DND-41 (cell line): ENCODE measurements at regions not wholly inside any gene's neighbourhood (a gene's known extent, or its start where the extent isn't known, plus 50 kb on each side); places are given as distances from the start of the nearest gene placed in this dataset.
A peak's percentile ranks its signal among the peaks of the same experiment; 100 is the strongest.

Experiments
- ATAC-seq: fragments of 200-7000 bp; cut with Tn5 transposase; 3 replicates; pipeline ENCODE4 v1.9.1; 2021; ENCODE audit warnings: low read depth; ENCODE audit not compliant: insufficient read depth
- DNase-seq: peaks from one replicate; pipeline ENCODE4 v3.0.0-alpha.2; 2020
- H2AFZ ChIP-seq: 2 replicates; pipeline ENCODE4 v1.6.0; 2012; ENCODE audit warnings: low read depth, low read length
- H3K27ac ChIP-seq: 2 replicates; pipeline ENCODE4 v1.5.1; 2012; ENCODE audit warnings: low read length, inconsistent platforms
- H3K27me3 ChIP-seq: fragments of 200-600 bp; sonication (generic); 2 replicates; pipeline ENCODE4 v1.6.0; 2012; ENCODE audit warnings: low read length, mild to moderate bottlenecking, inconsistent platforms; ENCODE audit not compliant: insufficient read depth, poor library complexity
- H3K36me3 ChIP-seq: 2 replicates; pipeline ENCODE4 v1.5.1; 2012; ENCODE audit warnings: low read length, inconsistent platforms; ENCODE audit not compliant: insufficient read depth
- H3K4me1 ChIP-seq: 2 replicates; pipeline ENCODE4 v1.5.1; 2012; ENCODE audit warnings: mild to moderate bottlenecking, low read length; ENCODE audit not compliant: insufficient read depth
- H3K4me2 ChIP-seq: 2 replicates; pipeline ENCODE4 v1.6.0; 2012; ENCODE audit warnings: mild to moderate bottlenecking, moderate library complexity, low read length, inconsistent platforms; ENCODE audit not compliant: insufficient read depth
- H3K4me3 ChIP-seq, 2 experiments: fragments of 200-600 bp in 1 of 2; shearing (Covaris generic) in 1 of 2; 2 replicates each; pipeline ENCODE4 v1.5.1; 2012 to 2016; ENCODE audit warnings: inconsistent platforms in 2 of 2, low read length in 2 of 2, mild to moderate bottlenecking in 2 of 2, low read depth in 1 of 2, moderate library complexity in 1 of 2
- H3K79me2 ChIP-seq: 2 replicates; pipeline ENCODE4 v1.6.0; 2012; ENCODE audit warnings: low read length, inconsistent platforms; ENCODE audit not compliant: insufficient read depth
- H3K9ac ChIP-seq: 2 replicates; pipeline ENCODE4 v1.6.0; 2012; ENCODE audit warnings: low read depth, mild to moderate bottlenecking, inconsistent platforms, low read length, moderate library complexity
- H3K9me3 ChIP-seq: 2 replicates; pipeline ENCODE4 v1.5.1; 2012; ENCODE audit warnings: low read length, moderate library complexity, mild to moderate bottlenecking, inconsistent platforms; ENCODE audit not compliant: insufficient read depth, severe bottlenecking
- H4K20me1 ChIP-seq: 2 replicates; pipeline ENCODE4 v1.6.0; 2012; ENCODE audit warnings: low read length; ENCODE audit not compliant: insufficient read depth
- CTCF ChIP-seq: IDR thresholded peaks from 2 replicates; pipeline ENCODE4 v1.5.1; 2012; ENCODE audit warnings: borderline replicate concordance, low read length, moderate library complexity, mild to moderate bottlenecking; ENCODE audit not compliant: poor library complexity, severe bottlenecking; ENCODE audit errors: extremely low read depth
- EZH2 ChIP-seq: IDR thresholded peaks from 3 replicates; pipeline ENCODE4 v1.6.1; 2012; ENCODE audit warnings: borderline replicate concordance, low read depth, mild to moderate bottlenecking, moderate library complexity, low read length, inconsistent platforms; ENCODE audit not compliant: severe bottlenecking

GRCh38 chr5:106843812-106844416 lies 826.8 kb downstream of the EFNA5 start:
- no peak for DNase-seq

GRCh38 chr5:106833517-106833916 lies 837.2 kb downstream of the EFNA5 start:
- Histone ChIP-seq H3K36me3 (no peaks in the 10 kb centered on the region), H3K4me3 (no peak overlapping the region), H3K9ac (no peak overlapping the region), H3K27me3 (no peaks in the 10 kb centered on the region), H3K4me1 (no peaks in the 10 kb centered on the region), H3K79me2 (no peaks in the 10 kb centered on the region), H3K9me3 (no peaks in the 10 kb centered on the region), H3K4me2 (no peak overlapping the region), H3K27ac (no peak overlapping the region), H4K20me1 (no peaks in the 10 kb centered on the region), H2AFZ (no peak overlapping the region)
- DNase-seq (no peak), ATAC-seq (no peak)
- no peak for TF ChIP-seq EZH2
- no peak for TF ChIP-seq CTCF

More at GRCh38 chr5:106843812-106844416, 826.8 kb downstream of the EFNA5 start:
- H3K9me3 ChIP-seq, result no peaks in the 10 kb centered on the region
- TF ChIP-seq EZH2 (no peak), CTCF (peak; percentile 30)
- H3K79me2 ChIP-seq, result no peaks in the 10 kb centered on the region
- H3K36me3 ChIP-seq, result no peaks in the 10 kb centered on the region
- H2AFZ ChIP-seq, result no peak overlapping the region
- H3K9ac ChIP-seq, result no peak overlapping the region
- no peak overlapping the region for H3K27ac ChIP-seq
- H3K4me3 ChIP-seq, result no peak overlapping the region
- no peak overlapping the region for H3K4me2 ChIP-seq
- H3K4me1 ChIP-seq, result no peaks in the 10 kb centered on the region
- peak; percentile 60; the same call in 2 of the 3 replicates for ATAC-seq
- no peaks in the 10 kb centered on the region for H3K27me3 ChIP-seq
- H4K20me1 ChIP-seq, result no peaks in the 10 kb centered on the region

- ATAC-seq (no peak), DNase-seq (no peak)
- Histone ChIP-seq H3K27ac (no peak overlapping the region), H3K36me3 (no peaks in the 10 kb centered on the region), H4K20me1 (no peaks in the 10 kb centered on the region), H3K4me2 (no peak overlapping the region), H3K9me3 (no peaks in the 10 kb centered on the region), H3K79me2 (no peaks in the 10 kb centered on the region), H3K9ac (no peak overlapping the region), H2AFZ (no peak overlapping the region), H3K4me1 (no peaks in the 10 kb centered on the region), H3K4me3 (no peak overlapping the region), H3K27me3 (no peaks in the 10 kb centered on the region)
- TF ChIP-seq CTCF, result no peak
- no peak for TF ChIP-seq EZH2
These were observed 843.7 kb downstream of the EFNA5 start for GRCh38 chr5:106827061-106827460.

GRCh38 chr5:106825374-106825773 lies 845.4 kb downstream of the EFNA5 start:
- Histone ChIP-seq H3K27me3 (no peaks in the 10 kb centered on the region), H3K9me3 (no peaks in the 10 kb centered on the region), H4K20me1 (no peaks in the 10 kb centered on the region), H3K4me1 (no peaks in the 10 kb centered on the region), H3K9ac (no peak overlapping the region), H3K36me3 (no peaks in the 10 kb centered on the region), H3K27ac (no peak overlapping the region), H2AFZ (no peak overlapping the region), H3K4me3 (no peak overlapping the region), H3K4me2 (no peak overlapping the region), H3K79me2 (no peaks in the 10 kb centered on the region)
- ATAC-seq (no peak), DNase-seq (no peak)
- no peak for TF ChIP-seq CTCF
- no peak for TF ChIP-seq EZH2
